Liver (tissue), 8 donors: ENCODE measurements at regions not wholly inside any gene's neighbourhood (a gene's known extent, or its start where the extent isn't known, plus 50 kb on each side); places are given as distances from the start of the nearest gene placed in this dataset.
"Not testable (repeated sequence)": the region's sequence is repeated elsewhere in the genome, so short reads cannot be mapped to it uniquely, and the experiment has no call there.

Experiments used
- DNase-seq: peaks from one replicate; pipeline ENCODE4 v3.0.0-alpha.2; 2017; ENCODE audit warnings: low spot score
- H3K27ac ChIP-seq, 2 donors: one replicate each; pipeline ENCODE4 v1.7.0; 2013; ENCODE audit warnings: inconsistent platforms in 2 of 2, low read length in 2 of 2, control low read depth in 1 of 2, low read depth in 1 of 2, mild to moderate bottlenecking in 1 of 2
- H3K27me3 ChIP-seq, 4 donors: one replicate each; pipeline versions ENCODE4 v1.6.1 to v1.7.0; 2013; ENCODE audit warnings: low read length in 3 of 4, inconsistent platforms in 1 of 4, mild to moderate bottlenecking in 1 of 4, moderate library complexity in 1 of 4; ENCODE audit not compliant: control insufficient read depth in 4 of 4, insufficient read depth in 4 of 4
- H3K36me3 ChIP-seq, 4 donors: one replicate each; pipeline versions ENCODE4 v1.6.1 to v1.7.0; 2013; ENCODE audit warnings: low read length in 3 of 4, mild to moderate bottlenecking in 3 of 4, low read depth in 1 of 4, moderate library complexity in 1 of 4; ENCODE audit not compliant: control insufficient read depth in 4 of 4, insufficient read depth in 3 of 4
- H3K4me1 ChIP-seq, 4 donors: one replicate each; pipeline versions ENCODE4 v1.6.1 to v1.7.0; 2013; ENCODE audit warnings: low read length in 3 of 4, mild to moderate bottlenecking in 3 of 4, moderate library complexity in 1 of 4; ENCODE audit not compliant: control insufficient read depth in 4 of 4, insufficient read depth in 4 of 4
- H3K4me3 ChIP-seq, 3 donors: one replicate each; pipeline versions ENCODE4 v1.6.1 to v1.7.0; 2013; ENCODE audit warnings: low read length in 3 of 3, control low read depth in 1 of 3, low read depth in 1 of 3, mild to moderate bottlenecking in 1 of 3
- H3K9ac ChIP-seq, 2 donors: one replicate each; pipeline ENCODE4 v1.7.0; 2013; ENCODE audit warnings: low read length in 2 of 2, mild to moderate bottlenecking in 2 of 2, moderate library complexity in 2 of 2, control low read depth in 1 of 2, low read depth in 1 of 2
- H3K9me3 ChIP-seq, 4 donors: one replicate each; pipeline versions ENCODE4 v1.6.1 to v1.7.0; 2013; ENCODE audit warnings: low read length in 3 of 4; ENCODE audit not compliant: control insufficient read depth in 4 of 4
- EGR1 ChIP-seq, 2 donors: IDR thresholded peaks; 2 replicates each; pipeline ENCODE4 v1.6.1; 2016 to 2018; ENCODE audit warnings: antibody characterized with exemption in 2 of 2, low read depth in 2 of 2
- FOXA1 ChIP-seq: IDR thresholded peaks from 2 replicates; pipeline ENCODE4 v1.6.1; 2016; ENCODE audit warnings: antibody characterized with exemption
- FOXA2 ChIP-seq: IDR thresholded peaks from 2 replicates; pipeline ENCODE4 v1.6.1; 2016; ENCODE audit warnings: antibody characterized with exemption
- GABPA ChIP-seq, 2 donors: IDR thresholded peaks in 1 of 2; conservative IDR thresholded peaks in 1 of 2; 2 replicates each; pipeline ENCODE4 v1.6.1; 2016; ENCODE audit warnings: antibody characterized with exemption in 2 of 2, mild to moderate bottlenecking in 1 of 2, moderate library complexity in 1 of 2
- HNF4A ChIP-seq, 2 donors: conservative IDR thresholded peaks; 2 replicates each; pipeline ENCODE4 v1.6.1; 2016; ENCODE audit warnings: antibody characterized with exemption in 2 of 2, mild to moderate bottlenecking in 2 of 2
- HNF4G ChIP-seq: IDR thresholded peaks from 2 replicates; pipeline ENCODE4 v1.6.1; 2016; ENCODE audit warnings: antibody characterized with exemption
- JUND ChIP-seq, 2 donors: IDR thresholded peaks; 2 replicates each; pipeline ENCODE4 v1.6.1; 2016; ENCODE audit warnings: antibody characterized with exemption in 2 of 2
- RAD21 ChIP-seq, 2 donors: IDR thresholded peaks; 2 replicates each; pipeline ENCODE4 v1.6.1; 2016; ENCODE audit warnings: antibody characterized with exemption in 2 of 2, mild to moderate bottlenecking in 2 of 2
- RXRA ChIP-seq, 2 donors: IDR thresholded peaks; 2 replicates each; pipeline ENCODE4 v1.6.1; 2017 to 2018; ENCODE audit warnings: antibody characterized with exemption in 2 of 2, mild to moderate bottlenecking in 1 of 2
- SP1 ChIP-seq: IDR thresholded peaks from 2 replicates; pipeline ENCODE4 v1.6.1; 2018; ENCODE audit warnings: antibody characterized with exemption, mild to moderate bottlenecking
- TAF1 ChIP-seq: conservative IDR thresholded peaks from 2 replicates; pipeline ENCODE4 v1.6.1; 2016; ENCODE audit warnings: antibody characterized with exemption, mild to moderate bottlenecking
- YY1 ChIP-seq: IDR thresholded peaks from 2 replicates; pipeline ENCODE4 v1.6.1; 2016; ENCODE audit warnings: antibody characterized with exemption, mild to moderate bottlenecking
- ZBTB33 ChIP-seq: IDR thresholded peaks from 2 replicates; pipeline ENCODE4 v1.6.1; 2016; ENCODE audit warnings: antibody characterized with exemption
- WGBS: extraction: QIAGEN DNeasy Blood & Tissue Kit; methylation state at CpG from one replicate; pipeline ENCODE4 v1.1.7; 2013; 5-methylcytosine and 5-hydroxymethylcytosine counted together
- TF ChIP-seq, protein P1 (sequence below): fragments of 150-350 bp; IDR thresholded peaks from 2 replicates; pipeline ENCODE4 v1.5.1; 2017; ENCODE audit warnings: improper control_type of control experiment, low read depth, low read length; ENCODE audit not compliant: missing input control
- TF ChIP-seq, protein P2 (sequence below): IDR thresholded peaks from 2 replicates; pipeline ENCODE4 v1.6.1; 2016; ENCODE audit warnings: antibody characterized with exemption
- TF ChIP-seq, protein P3 (sequence below): IDR thresholded peaks from 2 replicates; pipeline ENCODE4 v1.6.1; 2016; ENCODE audit warnings: antibody characterized with exemption
- TF ChIP-seq, protein P4 (sequence below): IDR thresholded peaks from 2 replicates; pipeline ENCODE4 v1.6.1; 2016; ENCODE audit warnings: antibody characterized with exemption, mild to moderate bottlenecking
- donor health status: healthy.
- donor health status: healthy.
- donor health status: healthy.
- donor health status: healthy.
- donor health status: healthy.

GRCh38 chr17:22217135-22217534 is 524.8 kb downstream of the KCNJ18 start:
- WGBS = 37% methylated on average over 27 of the region's 27 CpGs

GRCh38 chr17:22221344-22221743 is 529.0 kb downstream of the KCNJ18 start:
- DNase-seq = no peak
- H3K27me3 ChIP-seq = no peaks in the 10 kb centered on the region
- no peaks in the 10 kb centered on the region for H3K4me1 ChIP-seq
- no peak for TF ChIP-seq RXRA (IDR thresholded peaks at IDR 0.05)
- TF ChIP-seq, protein P1, sequence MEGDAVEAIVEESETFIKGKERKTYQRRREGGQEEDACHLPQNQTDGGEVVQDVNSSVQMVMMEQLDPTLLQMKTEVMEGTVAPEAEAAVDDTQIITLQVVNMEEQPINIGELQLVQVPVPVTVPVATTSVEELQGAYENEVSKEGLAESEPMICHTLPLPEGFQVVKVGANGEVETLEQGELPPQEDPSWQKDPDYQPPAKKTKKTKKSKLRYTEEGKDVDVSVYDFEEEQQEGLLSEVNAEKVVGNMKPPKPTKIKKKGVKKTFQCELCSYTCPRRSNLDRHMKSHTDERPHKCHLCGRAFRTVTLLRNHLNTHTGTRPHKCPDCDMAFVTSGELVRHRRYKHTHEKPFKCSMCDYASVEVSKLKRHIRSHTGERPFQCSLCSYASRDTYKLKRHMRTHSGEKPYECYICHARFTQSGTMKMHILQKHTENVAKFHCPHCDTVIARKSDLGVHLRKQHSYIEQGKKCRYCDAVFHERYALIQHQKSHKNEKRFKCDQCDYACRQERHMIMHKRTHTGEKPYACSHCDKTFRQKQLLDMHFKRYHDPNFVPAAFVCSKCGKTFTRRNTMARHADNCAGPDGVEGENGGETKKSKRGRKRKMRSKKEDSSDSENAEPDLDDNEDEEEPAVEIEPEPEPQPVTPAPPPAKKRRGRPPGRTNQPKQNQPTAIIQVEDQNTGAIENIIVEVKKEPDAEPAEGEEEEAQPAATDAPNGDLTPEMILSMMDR = no peak
- no peak for TF ChIP-seq SP1
- TF ChIP-seq HNF4G = no peak
- TF ChIP-seq RAD21 (IDR thresholded peaks at IDR 0.05) = no peak
- TF ChIP-seq, protein P2, sequence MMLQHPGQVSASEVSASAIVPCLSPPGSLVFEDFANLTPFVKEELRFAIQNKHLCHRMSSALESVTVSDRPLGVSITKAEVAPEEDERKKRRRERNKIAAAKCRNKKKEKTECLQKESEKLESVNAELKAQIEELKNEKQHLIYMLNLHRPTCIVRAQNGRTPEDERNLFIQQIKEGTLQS = no peak
- no peak for TF ChIP-seq FOXA1
- TF ChIP-seq TAF1 = no peak
- TF ChIP-seq YY1 = no peak
- no peak for TF ChIP-seq JUND (IDR thresholded peaks at IDR 0.05)
- TF ChIP-seq HNF4A (conservative IDR thresholded peaks at IDR 0.05) = no peak
- TF ChIP-seq, protein P3, sequence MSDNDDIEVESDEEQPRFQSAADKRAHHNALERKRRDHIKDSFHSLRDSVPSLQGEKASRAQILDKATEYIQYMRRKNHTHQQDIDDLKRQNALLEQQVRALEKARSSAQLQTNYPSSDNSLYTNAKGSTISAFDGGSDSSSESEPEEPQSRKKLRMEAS = no peak
- TF ChIP-seq, protein P4, sequence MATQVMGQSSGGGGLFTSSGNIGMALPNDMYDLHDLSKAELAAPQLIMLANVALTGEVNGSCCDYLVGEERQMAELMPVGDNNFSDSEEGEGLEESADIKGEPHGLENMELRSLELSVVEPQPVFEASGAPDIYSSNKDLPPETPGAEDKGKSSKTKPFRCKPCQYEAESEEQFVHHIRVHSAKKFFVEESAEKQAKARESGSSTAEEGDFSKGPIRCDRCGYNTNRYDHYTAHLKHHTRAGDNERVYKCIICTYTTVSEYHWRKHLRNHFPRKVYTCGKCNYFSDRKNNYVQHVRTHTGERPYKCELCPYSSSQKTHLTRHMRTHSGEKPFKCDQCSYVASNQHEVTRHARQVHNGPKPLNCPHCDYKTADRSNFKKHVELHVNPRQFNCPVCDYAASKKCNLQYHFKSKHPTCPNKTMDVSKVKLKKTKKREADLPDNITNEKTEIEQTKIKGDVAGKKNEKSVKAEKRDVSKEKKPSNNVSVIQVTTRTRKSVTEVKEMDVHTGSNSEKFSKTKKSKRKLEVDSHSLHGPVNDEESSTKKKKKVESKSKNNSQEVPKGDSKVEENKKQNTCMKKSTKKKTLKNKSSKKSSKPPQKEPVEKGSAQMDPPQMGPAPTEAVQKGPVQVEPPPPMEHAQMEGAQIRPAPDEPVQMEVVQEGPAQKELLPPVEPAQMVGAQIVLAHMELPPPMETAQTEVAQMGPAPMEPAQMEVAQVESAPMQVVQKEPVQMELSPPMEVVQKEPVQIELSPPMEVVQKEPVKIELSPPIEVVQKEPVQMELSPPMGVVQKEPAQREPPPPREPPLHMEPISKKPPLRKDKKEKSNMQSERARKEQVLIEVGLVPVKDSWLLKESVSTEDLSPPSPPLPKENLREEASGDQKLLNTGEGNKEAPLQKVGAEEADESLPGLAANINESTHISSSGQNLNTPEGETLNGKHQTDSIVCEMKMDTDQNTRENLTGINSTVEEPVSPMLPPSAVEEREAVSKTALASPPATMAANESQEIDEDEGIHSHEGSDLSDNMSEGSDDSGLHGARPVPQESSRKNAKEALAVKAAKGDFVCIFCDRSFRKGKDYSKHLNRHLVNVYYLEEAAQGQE = no peak
- TF ChIP-seq ZBTB33 = no peak
- no peak for TF ChIP-seq EGR1 (IDR thresholded peaks at IDR 0.05; ENCODE audit: low read depth in 2 of 2)
- TF ChIP-seq GABPA (IDR thresholded peaks at IDR 0.05 in 1 of 2, conservative IDR thresholded peaks at IDR 0.05 in 1 of 2) = no peak
- no peak for TF ChIP-seq FOXA2
- no peaks in the 10 kb centered on the region for H3K9me3 ChIP-seq
- 63% methylated on average over 8 of the region's 8 CpGs for WGBS
- no peak overlapping the region for H3K9ac ChIP-seq
- no peaks in the 10 kb centered on the region for H3K36me3 ChIP-seq
- H3K27ac ChIP-seq = no peak overlapping the region
- H3K4me3 ChIP-seq = no peak overlapping the region

More at GRCh38 chr17:22217135-22217534, 524.8 kb downstream of the KCNJ18 start:
- Histone ChIP-seq H3K4me1 (no peaks in the 10 kb centered on the region), H3K9me3 (no peaks in the 10 kb centered on the region), H3K27me3 (no peaks in the 10 kb centered on the region), H3K4me3 (no peak overlapping the region), H3K36me3 (no peaks in the 10 kb centered on the region), H3K9ac (no peak overlapping the region), H3K27ac (no peak overlapping the region)
- no peak for DNase-seq
- TF ChIP-seq RXRA (IDR thresholded peaks at IDR 0.05) (no peak), FOXA2 (no peak), SP1 (no peak), RAD21 (IDR thresholded peaks at IDR 0.05) (no peak), EGR1 (IDR thresholded peaks at IDR 0.05; ENCODE audit: low read depth in 2 of 2) (no peak), HNF4G (no peak), GABPA (IDR thresholded peaks at IDR 0.05 in 1 of 2, conservative IDR thresholded peaks at IDR 0.05 in 1 of 2) (no peak), JUND (IDR thresholded peaks at IDR 0.05) (no peak)
- TF ChIP-seq, protein P4 = no peak

GRCh38 chr17:22226477-22226876 is 534.2 kb downstream of the KCNJ18 start:
- not testable (repeated sequence) for H3K9me3 ChIP-seq, H3K27ac ChIP-seq, DNase-seq, H3K4me1 ChIP-seq, H3K27me3 ChIP-seq, H3K9ac ChIP-seq, H3K4me3 ChIP-seq, H3K36me3 ChIP-seq
- 90% methylated on average over 3 of the region's 3 CpGs for WGBS
